HepG2 (cell line): ENCODE measurements at regions not wholly inside any gene's neighbourhood (a gene's known extent, or its start where the extent isn't known, plus 50 kb on each side); places are given as distances from the start of the nearest gene placed in this dataset.

ENCODE experiments used
- ATAC-seq: fragments of 200-7000 bp; cut with Tn5 transposase; 3 replicates; pipeline ENCODE4 v1.9.1; 2020; ENCODE audit warnings: mild to moderate bottlenecking, moderate library complexity
- BruUV-seq: library from RNA; stranded (reverse); fragments of 400-500 nt; replicated peaks from 2 replicates; lab custom pipeline; 2021; lab: Mats Ljungman, UMichigan
- CTCF ChIA-PET: fragments of 300-600 bp; formaldehyde crosslinking; extraction: SDS; loops from one replicate; lab custom pipeline; 2021; ENCODE audit warnings: low total read pairs, inconsistent platforms, low intra/inter-chr PET ratio; lab: Yijun Ruan, JAX
- POLR2A ChIA-PET: fragments of 350-600 bp; sonication (Branson Sonifier 250); formaldehyde crosslinking; loops from one replicate; lab custom pipeline; 2020; ENCODE audit warnings: antibody characterized with exemption, inconsistent platforms; lab: Yijun Ruan, JAX
- DNase-seq: peaks from one replicate; pipeline ENCODE4 v3.0.0-alpha.2; 2015; ENCODE audit warnings: low spot score
- FAIRE-seq: peaks from 3 replicates; lab custom pipeline; 2011; peaks lifted over from hg19 to GRCh38; lab: Jason Lieb, UNC
- H2AFZ ChIP-seq: one replicate; pipeline ENCODE4 v1.6.1; 2011; ENCODE audit warnings: low read length, inconsistent platforms
- H3K27ac ChIP-seq: fragments of 300-600 bp; 3 replicates; pipeline ENCODE4 v1.8.0; 2011; ENCODE audit warnings: mixed run types, mild to moderate bottlenecking, mixed read lengths, low read length, inconsistent platforms; ENCODE audit not compliant: insufficient read depth; ENCODE audit errors: extremely low read length
- H3K27me3 ChIP-seq, 2 experiments: fragments of 200-600 bp in 1 of 2; 2 replicates in 1 of 2; 3 replicates in 1 of 2; pipeline versions ENCODE4 v1.6.0 to v1.8.0; 2011; ENCODE audit warnings: low read length in 2 of 2, mild to moderate bottlenecking in 2 of 2, moderate library complexity in 2 of 2, inconsistent platforms in 1 of 2; ENCODE audit not compliant: insufficient read depth in 2 of 2, control insufficient read depth in 1 of 2
- H3K36me3 ChIP-seq, 2 experiments: fragments of 200-600 bp in 1 of 2; replicated peaks in 1 of 2; 2 replicates in 1 of 2; 3 replicates in 1 of 2; pipeline versions ENCODE4 v1.5.1 to v1.8.0; 2011; ENCODE audit warnings: low read length in 2 of 2, inconsistent platforms in 1 of 2; ENCODE audit not compliant: insufficient read depth in 2 of 2, control insufficient read depth in 1 of 2
- H3K4me1 ChIP-seq: 2 replicates; pipeline ENCODE4 v1.5.1; 2012; ENCODE audit warnings: low read length, inconsistent platforms; ENCODE audit not compliant: insufficient read depth
- H3K4me2 ChIP-seq: 2 replicates; pipeline ENCODE4 v1.6.0; 2011; ENCODE audit warnings: low read depth, low read length, inconsistent platforms
- H3K4me3 ChIP-seq, 3 experiments: fragments of 200-600 bp in 1 of 3; sonication (generic), shearing (Covaris generic) in 1 of 3; replicated peaks in 1 of 3; 2 replicates each; pipeline ENCODE4 v1.5.1; 2011 to 2016; ENCODE audit warnings: low read length in 3 of 3, inconsistent platforms in 2 of 3, low read depth in 2 of 3, mild to moderate bottlenecking in 2 of 3, control low read depth in 1 of 3, mixed read lengths in 1 of 3; ENCODE audit not compliant: insufficient read depth in 1 of 3
- H3K79me2 ChIP-seq: one replicate; pipeline ENCODE4 v1.6.1; 2011; ENCODE audit warnings: low read length, inconsistent platforms; ENCODE audit not compliant: insufficient read depth
- H3K9ac ChIP-seq: 2 replicates; pipeline ENCODE4 v1.6.0; 2011; ENCODE audit warnings: mild to moderate bottlenecking, low read depth, low read length, inconsistent platforms; ENCODE audit not compliant: insufficient read depth
- H3K9me3 ChIP-seq: 2 replicates; pipeline ENCODE4 v1.5.1; 2012; ENCODE audit warnings: mild to moderate bottlenecking, low read length
- H4K20me1 ChIP-seq: 2 replicates; pipeline ENCODE4 v1.6.0; 2011; ENCODE audit warnings: inconsistent platforms, mild to moderate bottlenecking, low read length, moderate library complexity; ENCODE audit not compliant: insufficient read depth
- ARNT2 ChIP-seq: sonication (generic); formaldehyde crosslinking; IDR thresholded peaks from 2 replicates; pipeline ENCODE4 v1.8.0; 2022; ENCODE audit warnings: mild to moderate bottlenecking, low read depth, missing genetic modification reagents, moderate library complexity
- CHD2 ChIP-seq: IDR thresholded peaks from 2 replicates; pipeline ENCODE4 v1.6.1; 2011; ENCODE audit warnings: low read depth, low read length, improper control_type of control experiment
- E2F2 ChIP-seq: sonication (generic); formaldehyde crosslinking; IDR thresholded peaks from 2 replicates; pipeline ENCODE4 v1.4.0; 2020; ENCODE audit warnings: missing genetic modification reagents, borderline replicate concordance
- NFE2 ChIP-seq: sonication (generic); formaldehyde crosslinking; IDR thresholded peaks from 2 replicates; pipeline ENCODE4 v1.4.0; 2020; ENCODE audit warnings: missing genetic modification reagents
- PHF21A ChIP-seq: sonication (generic); formaldehyde crosslinking; IDR thresholded peaks from 2 replicates; pipeline ENCODE4 v1.5.0; 2020; ENCODE audit warnings: mild to moderate bottlenecking, missing genetic modification reagents
- TEAD3 ChIP-seq: optimal IDR thresholded peaks from 2 replicates; pipeline ENCODE3; 2016; ENCODE audit warnings: borderline replicate concordance
- ZFYVE20 ChIP-seq: sonication (generic); formaldehyde crosslinking; IDR thresholded peaks from 2 replicates; pipeline ENCODE4 v1.8.0; 2023; ENCODE audit warnings: low read depth, mild to moderate bottlenecking, moderate library complexity, missing genetic modification reagents, borderline replicate concordance
- ZNF143 ChIP-seq: sonication (generic); formaldehyde crosslinking; IDR thresholded peaks from 2 replicates; pipeline ENCODE4 v1.4.0; 2020; ENCODE audit warnings: missing genetic modification reagents
- ZNF256 ChIP-seq: sonication (generic); formaldehyde crosslinking; conservative IDR thresholded peaks from 2 replicates; pipeline ENCODE4 v1.4.0; 2020; ENCODE audit warnings: missing genetic modification reagents
- ZNF460 ChIP-seq: sonication (generic); formaldehyde crosslinking; IDR thresholded peaks from 2 replicates; pipeline ENCODE4 v1.5.1; 2020; ENCODE audit warnings: missing genetic modification reagents, mild to moderate bottlenecking, borderline replicate concordance
- ZNF674 ChIP-seq: sonication (generic); formaldehyde crosslinking; IDR thresholded peaks from 2 replicates; pipeline ENCODE4 v1.5.0; 2020; ENCODE audit warnings: low read depth, mild to moderate bottlenecking, missing genetic modification reagents
- ZNF7 ChIP-seq: IDR thresholded peaks from 2 replicates; pipeline ENCODE4 v1.6.1; 2016; ENCODE audit warnings: missing biosample characterization, missing genetic modification reagents
- WGBS: methylation state at CpG from one replicate; pipeline ENCODE4 v1.1.6; 2017; ENCODE audit warnings: low lambda C conversion rate; 5-methylcytosine and 5-hydroxymethylcytosine counted together
- in situ Hi-C: cut with HindIII; loops from 2 replicates; pipeline ENCODE4 v1.10.0; 2017; ENCODE audit warnings: low pct_unique_long_range_greater_than_20kb; ENCODE audit not compliant: extremely low pct_ligation_motif_present
- intact Hi-C: fragments of 100-400 bp; cut with micrococcal nuclease; formaldehyde crosslinking; loops from one replicate; pipeline ENCODE4 v1.10.0; 2022; ENCODE audit not compliant: unreplicated experiment
- TF ChIP-seq, protein P1 (sequence below): sonication (generic); formaldehyde crosslinking; IDR thresholded peaks from 2 replicates; pipeline ENCODE4 v1.4.0; 2020; ENCODE audit warnings: missing genetic modification reagents, borderline replicate concordance
- TF ChIP-seq, protein P2 (sequence below), 2 experiments: sonication (generic) in 1 of 2; formaldehyde crosslinking in 1 of 2; IDR thresholded peaks; 2 replicates each; pipeline versions ENCODE4 v1.6.1 to v1.9.0; 2014 to 2022; ENCODE audit warnings: antibody characterized with exemption in 1 of 2, borderline replicate concordance in 1 of 2, inconsistent platforms in 1 of 2, low read depth in 1 of 2, missing genetic modification reagents in 1 of 2
- TF ChIP-seq, protein P3 (sequence below): sonication (generic); formaldehyde crosslinking; IDR thresholded peaks from 2 replicates; pipeline ENCODE4 v1.8.1; 2023; ENCODE audit warnings: missing genetic modification reagents, inconsistent platforms, borderline replicate concordance

DNA sequence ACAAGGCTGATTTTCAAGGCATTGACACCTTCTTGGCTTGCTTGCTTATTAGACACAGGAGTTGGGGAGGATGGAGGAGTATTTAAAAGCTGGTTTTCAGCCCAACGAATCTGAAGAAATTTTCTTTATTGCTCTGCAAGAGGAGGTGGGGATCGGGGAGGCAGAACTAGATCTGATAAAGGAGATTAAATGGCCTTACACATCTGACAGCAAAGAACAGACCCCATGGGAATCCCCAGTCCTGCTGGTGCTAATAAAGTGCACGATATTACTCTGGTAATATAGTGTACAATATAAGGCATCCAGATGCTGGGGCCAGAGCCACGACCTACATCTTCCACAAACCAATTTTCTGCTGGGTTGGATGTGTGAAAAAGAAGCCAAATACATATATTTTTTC lies 323.0 kb downstream of the OMA1 start:
- POLR2A ChIA-PET: no interaction called here
- H3K27ac ChIP-seq: no peak overlapping the region
- H3K4me2 ChIP-seq: no peak overlapping the region
- H2AFZ ChIP-seq: no peak overlapping the region
- no peak for ATAC-seq
- no peaks in the 10 kb centered on the region for H3K9me3 ChIP-seq
- no peaks in the 10 kb centered on the region for H3K27me3 ChIP-seq
- no peak for FAIRE-seq
- no peaks in the 10 kb centered on the region for H4K20me1 ChIP-seq
- H3K9ac ChIP-seq: no peak overlapping the region
- no peaks in the 10 kb centered on the region for H3K36me3 ChIP-seq
- H3K4me1 ChIP-seq: no peaks in the 10 kb centered on the region
- DNase-seq: no peak
- 0% methylated on average over 4 of the region's 4 CpGs for WGBS
- H3K79me2 ChIP-seq: no peaks in the 10 kb centered on the region
- TF ChIP-seq, protein P1, sequence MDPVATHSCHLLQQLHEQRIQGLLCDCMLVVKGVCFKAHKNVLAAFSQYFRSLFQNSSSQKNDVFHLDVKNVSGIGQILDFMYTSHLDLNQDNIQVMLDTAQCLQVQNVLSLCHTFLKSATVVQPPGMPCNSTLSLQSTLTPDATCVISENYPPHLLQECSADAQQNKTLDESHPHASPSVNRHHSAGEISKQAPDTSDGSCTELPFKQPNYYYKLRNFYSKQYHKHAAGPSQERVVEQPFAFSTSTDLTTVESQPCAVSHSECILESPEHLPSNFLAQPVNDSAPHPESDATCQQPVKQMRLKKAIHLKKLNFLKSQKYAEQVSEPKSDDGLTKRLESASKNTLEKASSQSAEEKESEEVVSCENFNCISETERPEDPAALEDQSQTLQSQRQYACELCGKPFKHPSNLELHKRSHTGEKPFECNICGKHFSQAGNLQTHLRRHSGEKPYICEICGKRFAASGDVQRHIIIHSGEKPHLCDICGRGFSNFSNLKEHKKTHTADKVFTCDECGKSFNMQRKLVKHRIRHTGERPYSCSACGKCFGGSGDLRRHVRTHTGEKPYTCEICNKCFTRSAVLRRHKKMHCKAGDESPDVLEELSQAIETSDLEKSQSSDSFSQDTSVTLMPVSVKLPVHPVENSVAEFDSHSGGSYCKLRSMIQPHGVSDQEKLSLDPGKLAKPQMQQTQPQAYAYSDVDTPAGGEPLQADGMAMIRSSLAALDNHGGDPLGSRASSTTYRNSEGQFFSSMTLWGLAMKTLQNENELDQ: no peak
- TF ChIP-seq CHD2 (no peak), ZNF256 (CRISPR knock-in tag) (no peak), E2F2 (CRISPR knock-in tag) (no peak), ZNF674 (no peak), ZNF460 (CRISPR knock-in tag) (no peak), NFE2 (CRISPR knock-in tag) (no peak), ZFYVE20 (CRISPR knock-in tag) (no peak), PHF21A (CRISPR knock-in tag) (no peak), ZNF7 (CRISPR knock-in tag) (no peak), TEAD3 (CRISPR knock-in tag) (no peak), ARNT2 (CRISPR knock-in tag) (no peak), ZNF143 (CRISPR knock-in tag) (no peak)
- TF ChIP-seq, protein P2, sequence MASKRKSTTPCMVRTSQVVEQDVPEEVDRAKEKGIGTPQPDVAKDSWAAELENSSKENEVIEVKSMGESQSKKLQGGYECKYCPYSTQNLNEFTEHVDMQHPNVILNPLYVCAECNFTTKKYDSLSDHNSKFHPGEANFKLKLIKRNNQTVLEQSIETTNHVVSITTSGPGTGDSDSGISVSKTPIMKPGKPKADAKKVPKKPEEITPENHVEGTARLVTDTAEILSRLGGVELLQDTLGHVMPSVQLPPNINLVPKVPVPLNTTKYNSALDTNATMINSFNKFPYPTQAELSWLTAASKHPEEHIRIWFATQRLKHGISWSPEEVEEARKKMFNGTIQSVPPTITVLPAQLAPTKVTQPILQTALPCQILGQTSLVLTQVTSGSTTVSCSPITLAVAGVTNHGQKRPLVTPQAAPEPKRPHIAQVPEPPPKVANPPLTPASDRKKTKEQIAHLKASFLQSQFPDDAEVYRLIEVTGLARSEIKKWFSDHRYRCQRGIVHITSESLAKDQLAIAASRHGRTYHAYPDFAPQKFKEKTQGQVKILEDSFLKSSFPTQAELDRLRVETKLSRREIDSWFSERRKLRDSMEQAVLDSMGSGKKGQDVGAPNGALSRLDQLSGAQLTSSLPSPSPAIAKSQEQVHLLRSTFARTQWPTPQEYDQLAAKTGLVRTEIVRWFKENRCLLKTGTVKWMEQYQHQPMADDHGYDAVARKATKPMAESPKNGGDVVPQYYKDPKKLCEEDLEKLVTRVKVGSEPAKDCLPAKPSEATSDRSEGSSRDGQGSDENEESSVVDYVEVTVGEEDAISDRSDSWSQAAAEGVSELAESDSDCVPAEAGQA (IDR thresholded peaks at IDR 0.05; ENCODE audit: low read depth): no peak
- TF ChIP-seq, protein P2 (CRISPR knock-in tag; IDR thresholded peaks at IDR 0.05; ENCODE audit: borderline replicate concordance): no peak
- TF ChIP-seq, protein P3, sequence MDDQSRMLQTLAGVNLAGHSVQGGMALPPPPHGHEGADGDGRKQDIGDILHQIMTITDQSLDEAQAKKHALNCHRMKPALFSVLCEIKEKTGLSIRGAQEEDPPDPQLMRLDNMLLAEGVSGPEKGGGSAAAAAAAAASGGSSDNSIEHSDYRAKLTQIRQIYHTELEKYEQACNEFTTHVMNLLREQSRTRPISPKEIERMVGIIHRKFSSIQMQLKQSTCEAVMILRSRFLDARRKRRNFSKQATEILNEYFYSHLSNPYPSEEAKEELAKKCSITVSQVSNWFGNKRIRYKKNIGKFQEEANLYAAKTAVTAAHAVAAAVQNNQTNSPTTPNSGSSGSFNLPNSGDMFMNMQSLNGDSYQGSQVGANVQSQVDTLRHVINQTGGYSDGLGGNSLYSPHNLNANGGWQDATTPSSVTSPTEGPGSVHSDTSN (CRISPR knock-in tag): no peak
- TF ChIP-seq, all 625 proteins: peak for 0
- intact Hi-C loops: no loop called here
- CTCF ChIA-PET: no interaction called here
- in situ Hi-C loops: no loop called here
- H3K4me3 ChIP-seq: no peak overlapping the region
- BruUV-seq: no TSS peak
